ENCODE measurements at regions not wholly inside any gene's neighbourhood (a gene's known extent, or its start where the extent isn't known, plus 50 kb on each side); places are given as distances from the start of the nearest gene placed in this dataset.
"Not testable (repeated sequence)": the region's sequence is repeated elsewhere in the genome, so short reads cannot be mapped to it uniquely, and the experiment has no call there.

DNA sequence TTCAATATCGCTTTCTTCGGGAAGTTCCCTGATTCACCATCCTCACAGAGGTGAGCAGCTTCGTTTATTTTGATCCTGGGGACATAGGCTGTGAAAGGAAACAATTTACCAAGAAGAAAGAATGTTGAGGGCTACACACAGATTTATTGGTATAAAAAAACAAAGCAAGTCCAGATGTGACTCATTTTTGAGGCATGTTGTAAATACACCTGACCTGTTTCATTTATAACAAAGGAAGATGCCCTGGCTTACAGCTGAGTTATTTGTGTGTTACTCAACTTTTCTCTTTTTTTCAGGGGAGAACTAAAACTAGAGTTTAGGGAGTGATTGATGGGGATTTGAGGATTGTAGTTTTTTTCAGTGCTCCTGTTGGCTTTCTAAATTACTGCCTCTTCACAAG, 489.5 kb downstream of the CBLN4 start:
- no peak for DNase-seq

DNA sequence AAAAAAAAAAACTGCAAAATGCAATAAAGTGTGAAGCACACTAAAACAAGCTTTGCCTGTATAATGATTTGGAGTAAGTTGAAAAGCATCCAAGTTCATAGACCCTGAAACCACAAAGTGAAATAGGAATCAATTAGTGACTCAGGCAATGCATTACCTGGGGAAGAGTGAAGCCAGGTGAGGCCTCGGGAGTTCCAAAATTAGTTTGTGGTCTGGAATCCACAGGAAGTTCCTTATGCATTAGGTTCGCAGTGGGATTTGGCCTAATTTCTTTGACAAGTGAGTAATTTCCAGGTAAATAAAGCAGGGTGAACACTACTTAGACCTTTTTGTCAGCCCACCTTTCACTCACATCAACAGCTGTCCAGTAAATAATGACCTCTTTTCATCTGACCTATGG, 490.8 kb downstream of the CBLN4 start:
- DNase-seq, result no peak

DNA sequence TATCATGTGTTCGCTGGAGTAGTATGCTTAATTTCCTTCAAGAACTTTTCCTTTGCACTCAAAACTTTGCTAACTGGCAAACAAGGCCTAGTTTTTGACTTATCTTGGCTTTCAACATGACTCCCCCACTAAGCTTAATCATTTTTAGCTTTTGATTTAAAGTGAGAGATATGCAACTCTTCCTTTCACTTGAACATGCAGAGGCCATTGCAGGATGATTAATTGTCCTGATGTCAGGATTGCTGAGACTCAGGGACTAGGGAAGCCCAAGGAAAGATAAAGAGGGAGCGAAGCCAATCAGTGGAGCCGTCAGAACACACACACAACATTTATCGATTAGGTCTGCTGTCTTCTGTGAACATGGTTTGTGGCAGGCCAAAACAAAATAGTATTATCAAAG, 491.4 kb downstream of the CBLN4 start:
- DNase-seq, result no peak

DNA sequence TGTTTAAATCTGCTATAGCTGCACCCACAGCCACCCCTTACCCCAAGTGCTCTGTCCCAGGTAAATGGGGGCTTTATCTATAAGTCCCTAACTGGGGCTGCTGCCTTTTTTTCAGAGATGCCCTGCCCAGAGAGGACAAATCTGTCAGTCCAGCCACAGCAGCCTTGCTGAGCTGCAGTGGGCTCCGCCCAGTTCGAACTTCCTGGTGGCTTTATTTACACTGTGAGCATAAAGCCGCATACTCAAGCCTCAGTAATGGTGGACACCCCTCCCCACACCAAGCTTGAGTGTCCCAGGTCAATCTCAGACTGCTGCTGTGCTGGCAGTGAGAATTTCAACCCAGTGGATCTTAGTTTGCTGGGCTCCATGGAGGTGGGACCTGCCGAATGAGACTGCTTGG, 505.2 kb downstream of the CBLN4 start:
- no peak for DNase-seq

DNA sequence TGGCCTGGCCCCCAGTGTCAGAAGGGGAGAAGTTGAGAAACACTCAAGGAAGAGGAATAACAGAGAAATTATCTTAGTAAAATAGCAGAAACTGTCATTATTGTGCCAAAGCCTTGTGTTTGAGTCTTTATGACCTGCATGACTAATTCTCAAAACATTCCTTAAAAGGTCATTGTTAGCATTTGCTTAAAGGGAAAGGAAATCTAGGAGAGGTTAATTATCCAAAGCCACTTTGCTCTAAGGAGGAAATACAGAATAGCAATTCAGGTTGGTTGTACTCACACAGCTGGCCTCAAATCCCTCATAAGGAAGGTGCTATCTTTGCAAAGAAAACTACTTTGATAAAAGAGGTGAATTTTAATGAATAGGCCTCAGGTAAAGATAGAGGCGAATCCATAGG, 516.7 kb downstream of the CBLN4 start:
- DNase-seq, result no peak

DNA sequence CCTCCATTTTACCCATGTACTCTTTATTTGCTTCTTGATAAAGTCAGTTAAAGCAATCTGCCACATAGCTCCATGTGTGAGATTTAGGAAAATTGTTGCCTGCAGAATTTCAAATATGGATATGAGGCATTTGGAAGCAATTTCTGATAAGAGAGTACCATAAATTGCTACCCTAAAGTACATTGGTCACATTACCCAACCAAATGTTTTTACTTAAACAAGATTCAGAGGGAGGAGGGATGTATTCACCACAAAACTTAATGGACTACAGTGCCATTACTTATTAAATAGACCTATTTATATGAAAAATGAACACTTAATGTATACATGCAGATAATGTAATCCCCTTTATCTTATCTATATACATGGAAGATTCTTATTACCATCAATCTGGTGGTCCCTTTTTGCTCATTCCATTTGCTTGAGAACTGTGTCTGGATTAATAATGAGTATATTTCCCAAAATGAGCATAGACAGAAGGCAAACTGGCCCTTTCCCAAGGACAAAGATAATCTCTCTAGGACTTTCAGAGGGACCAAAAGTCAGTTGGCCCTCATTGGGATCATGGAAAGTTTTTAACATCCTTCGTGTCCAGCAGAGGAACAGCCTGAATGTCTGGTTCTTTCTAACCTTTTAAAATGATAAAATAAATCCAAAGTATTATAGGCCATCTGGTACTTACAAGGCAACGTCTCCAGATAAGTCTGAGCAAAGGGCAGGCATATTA, 526.4 kb downstream of the CBLN4 start:
- DNase-seq, result no peak

DNA sequence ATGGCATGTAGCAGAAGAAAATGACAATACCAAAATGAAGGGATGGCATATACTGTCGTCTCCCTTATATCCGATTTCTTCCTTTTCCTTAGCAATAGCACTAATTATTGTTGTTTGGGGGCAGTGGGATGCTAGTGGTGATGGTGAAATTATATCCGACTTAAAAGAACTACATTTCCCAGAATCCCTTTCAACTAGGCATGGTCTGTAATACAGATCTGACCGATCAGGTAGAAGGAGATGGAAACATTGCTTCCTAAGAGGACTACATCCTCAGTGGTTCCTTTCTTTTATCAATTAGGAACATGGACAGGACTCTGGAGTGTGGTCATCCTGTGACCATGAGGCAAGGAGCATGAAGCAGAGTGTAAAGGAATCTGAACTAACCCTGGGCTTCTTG, 532.6 kb downstream of the CBLN4 start:
- no peak for DNase-seq

DNA sequence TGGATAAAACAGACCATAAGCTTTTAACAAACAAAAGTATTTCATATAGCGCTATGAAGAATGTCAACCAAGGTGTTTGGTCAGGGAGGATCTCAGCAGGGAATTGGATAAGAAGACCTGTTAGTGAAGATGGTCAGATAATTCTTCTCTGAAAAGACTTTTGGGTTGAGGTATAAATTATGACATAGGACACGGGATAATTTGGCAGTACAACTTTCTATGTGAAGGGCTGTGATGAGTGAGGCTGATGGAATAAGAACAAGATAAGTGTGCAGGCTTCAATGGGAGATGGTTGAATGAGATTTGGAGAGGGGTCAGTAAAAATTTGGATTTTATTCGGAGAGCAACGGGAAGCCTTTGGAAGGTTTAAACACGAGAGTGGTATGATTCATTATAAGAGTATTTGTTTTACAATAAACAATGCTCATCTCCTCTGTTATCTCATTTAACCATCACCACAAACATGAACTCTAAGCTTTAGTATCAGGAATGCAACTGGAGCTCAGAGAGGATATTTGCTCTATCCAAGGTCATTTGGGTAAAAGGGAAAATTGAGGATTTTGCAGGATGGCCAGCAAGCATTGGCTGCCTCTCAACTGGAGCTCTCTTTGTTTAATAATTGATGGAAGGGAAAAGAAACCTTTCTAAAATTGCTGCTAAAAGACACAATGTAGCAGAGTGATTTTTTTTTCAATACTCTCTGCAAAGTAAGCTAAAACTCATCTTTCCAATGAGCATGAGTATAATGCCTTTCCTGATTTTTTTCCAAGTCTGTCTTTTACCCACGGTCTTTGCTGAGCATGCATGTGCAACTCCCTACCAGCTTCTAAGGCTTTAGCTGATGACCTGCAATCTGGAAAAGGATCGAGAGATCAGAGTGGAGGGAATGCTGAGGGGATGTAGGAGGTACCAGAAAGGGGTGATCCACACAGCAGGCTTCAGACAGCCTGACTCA, 534.0 kb downstream of the CBLN4 start:
- no peak for DNase-seq

DNA sequence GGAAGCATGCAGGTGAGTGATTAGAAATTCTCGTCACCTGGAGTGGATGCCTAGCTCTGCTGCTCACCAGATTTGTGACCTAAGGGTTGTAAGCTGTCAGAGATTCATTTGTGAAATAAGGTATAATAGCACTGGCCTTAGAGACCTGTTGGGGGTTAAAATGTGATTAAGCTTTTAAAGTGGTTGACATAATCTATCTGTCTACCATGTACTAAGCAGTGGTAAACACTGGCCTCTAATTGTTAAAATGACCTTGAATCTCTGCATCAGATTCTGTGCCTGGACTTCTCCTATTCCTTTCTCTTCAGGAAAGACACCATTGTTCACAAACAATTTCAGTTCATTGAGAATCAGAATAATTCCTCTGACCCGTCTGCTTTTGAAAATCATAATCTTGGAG, 536.2 kb downstream of the CBLN4 start:
- no peak for DNase-seq

DNA sequence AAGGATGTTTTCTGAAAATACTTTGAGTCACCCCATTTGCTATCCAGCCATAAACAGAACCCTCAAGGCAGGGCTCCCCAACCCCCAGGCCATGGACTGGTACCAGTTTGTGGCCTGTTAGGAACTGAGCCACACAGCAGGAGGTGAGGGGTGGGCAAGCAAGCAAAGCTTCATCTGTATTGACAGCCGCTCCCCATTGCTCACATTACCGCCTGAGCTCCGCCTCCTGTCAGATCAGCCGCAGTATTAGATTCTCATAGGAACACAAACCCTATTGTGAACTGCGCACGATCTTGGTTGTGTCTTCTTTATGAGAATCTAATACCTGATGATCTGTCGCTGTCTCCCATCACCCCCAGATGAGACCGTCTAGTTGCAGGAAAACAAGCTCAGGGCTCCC, 543.8 kb downstream of the CBLN4 start:
- no peak for DNase-seq

DNA sequence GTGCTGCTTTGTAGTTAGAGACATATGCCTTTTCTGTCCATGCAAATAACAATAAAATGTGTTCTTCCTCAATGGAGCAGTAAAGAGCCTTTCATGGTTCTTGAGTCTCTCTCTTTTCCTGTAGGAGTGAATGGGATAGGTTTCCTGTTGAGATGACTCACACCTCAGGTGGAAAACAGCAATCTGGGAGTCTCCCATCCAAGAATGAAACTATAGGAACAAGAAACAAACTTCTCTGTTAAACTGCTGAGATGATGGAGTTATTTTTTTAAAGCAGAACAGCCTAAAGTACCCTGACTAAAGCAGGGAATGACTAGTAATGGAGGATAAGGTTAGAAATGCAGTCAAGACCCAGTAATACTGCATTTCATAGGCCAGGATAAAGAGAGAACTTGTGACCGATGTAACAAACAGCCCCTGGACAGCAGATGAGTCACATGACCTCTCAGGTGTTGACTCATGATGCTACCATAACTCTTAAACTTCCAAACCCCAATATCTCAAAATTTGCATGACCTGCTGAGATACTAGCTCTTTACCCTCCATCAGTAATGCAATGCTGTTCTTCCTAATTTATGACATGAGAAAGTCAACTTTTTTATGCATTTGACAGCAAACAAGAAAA, 548.9 kb downstream of the CBLN4 start:
- DNase-seq, result no peak

DNA sequence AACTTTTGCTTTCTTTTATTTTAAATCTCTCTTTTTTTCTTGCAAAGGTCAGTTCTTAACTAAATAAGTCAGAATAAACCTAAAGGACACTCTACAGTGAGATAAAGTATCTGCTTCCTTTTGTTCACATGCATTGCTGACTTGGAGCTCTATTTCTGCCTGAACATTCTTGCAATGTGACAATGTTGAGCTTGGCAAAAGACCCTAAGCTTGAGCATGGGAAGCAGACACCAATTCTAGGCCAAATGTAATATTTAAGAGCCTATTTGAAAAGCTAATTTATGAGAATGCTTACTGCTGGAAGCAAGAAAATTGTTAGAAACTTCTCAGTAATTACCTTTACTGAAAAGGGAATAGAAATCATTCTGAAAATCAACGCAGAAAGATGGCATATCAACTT, 556.2 kb downstream of the CBLN4 start:
- DNase-seq, result no peak

DNA sequence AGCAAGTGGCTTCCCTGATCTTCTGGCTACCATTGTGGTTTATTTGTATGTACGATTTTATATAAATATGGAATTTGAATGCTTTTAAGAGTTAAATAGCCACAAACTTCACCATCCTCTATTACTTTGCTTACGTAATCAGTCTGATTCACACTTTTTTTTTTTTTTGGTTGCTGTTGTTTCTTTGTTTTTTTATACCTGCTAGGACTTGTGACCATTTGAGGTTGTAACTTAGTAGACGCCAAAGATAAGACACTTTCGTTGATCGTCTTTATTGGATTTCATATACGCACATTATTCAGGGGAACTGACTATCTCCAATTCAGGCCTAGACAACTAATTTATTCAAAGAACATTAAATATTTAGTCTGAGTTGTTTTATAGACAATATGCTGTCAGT, 559.0 kb downstream of the CBLN4 start:
- no peak for DNase-seq

DNA sequence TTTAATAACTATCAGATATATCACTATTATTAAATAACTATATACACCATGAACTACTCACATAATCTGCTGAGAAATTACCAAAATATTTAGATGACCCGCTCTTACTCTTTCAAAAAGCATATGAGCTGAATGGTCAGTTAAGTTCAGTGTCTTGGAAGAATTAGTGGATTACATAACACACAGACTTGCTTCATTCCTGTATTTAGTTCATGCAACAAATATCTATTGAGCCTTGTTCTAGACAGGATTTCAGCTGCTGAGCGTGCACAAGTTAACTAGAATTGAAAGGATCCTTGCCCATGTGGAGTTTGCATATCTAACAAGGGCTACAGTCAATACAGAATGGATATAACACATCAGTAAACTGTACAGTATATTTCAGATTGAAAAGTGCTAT, 566.2 kb downstream of the CBLN4 start:
- no peak for DNase-seq

DNA sequence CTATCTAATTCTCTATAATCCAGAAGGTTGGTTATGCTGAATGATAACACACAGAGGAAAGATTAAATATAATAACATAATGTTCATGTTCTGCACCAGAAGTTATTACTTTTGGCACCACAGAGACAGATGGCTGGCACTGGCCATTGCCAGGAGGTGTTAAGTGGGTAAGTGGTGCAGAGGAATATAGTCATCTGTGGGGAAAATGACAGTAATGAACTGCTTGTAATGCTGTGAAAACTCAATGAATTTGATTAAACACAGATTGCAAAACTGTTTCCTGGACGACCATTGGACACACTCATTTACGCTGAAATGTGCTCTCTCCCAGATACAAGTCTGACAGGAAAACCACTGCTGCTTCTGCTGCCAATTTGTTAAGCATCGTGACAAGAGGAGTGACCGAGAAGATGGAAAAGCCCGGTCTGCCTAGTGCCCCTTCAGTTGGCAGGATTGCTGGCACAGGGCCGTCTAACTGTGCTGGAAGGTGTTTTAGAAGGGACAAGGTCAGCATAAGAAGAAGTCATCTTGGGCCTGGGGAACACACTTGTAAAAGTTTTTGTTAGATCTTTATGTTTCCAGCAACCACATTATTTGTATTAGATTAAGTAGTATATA, 567.4 kb downstream of the CBLN4 start:
- no peak for DNase-seq

DNA sequence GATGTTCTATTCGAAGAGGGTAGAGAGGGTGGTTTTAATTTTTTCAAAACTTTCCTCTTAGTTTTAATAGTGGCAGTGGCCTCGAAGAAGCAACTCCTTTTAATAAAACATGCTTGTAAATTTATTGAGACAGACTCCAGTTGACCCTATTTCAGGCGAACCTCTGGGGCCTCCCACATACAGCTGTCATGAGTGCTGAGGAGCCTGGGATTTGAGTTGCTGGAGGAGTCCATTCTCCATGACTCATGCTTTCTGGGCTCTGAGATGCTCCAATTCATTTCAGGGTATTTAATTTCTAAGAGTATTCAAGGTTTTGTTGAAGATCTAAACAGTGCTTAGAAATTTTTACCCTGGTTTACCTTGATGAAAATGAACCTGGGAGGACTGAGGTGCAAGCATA, 580.4 kb downstream of the CBLN4 start:
- no peak for DNase-seq

DNA sequence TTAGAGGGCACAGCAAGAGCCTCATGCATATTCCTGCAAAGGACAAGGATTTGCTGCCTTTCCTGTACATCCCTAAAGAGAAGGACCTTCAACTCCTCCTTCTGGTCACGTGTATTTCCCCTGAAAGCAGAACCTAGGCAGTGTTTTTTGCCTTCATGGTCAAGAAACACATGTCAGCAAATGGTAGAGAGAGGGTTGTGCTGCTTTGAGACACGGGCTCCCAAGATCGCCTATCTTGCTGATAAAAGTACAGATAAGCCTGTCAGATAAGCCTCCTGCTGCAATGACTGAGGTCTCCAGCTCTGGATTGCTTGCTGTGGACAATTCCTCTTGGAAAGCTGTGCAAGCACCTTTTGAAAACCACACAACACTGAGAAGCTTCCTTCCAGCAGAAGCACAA, 580.8 kb downstream of the CBLN4 start:
- no peak for DNase-seq

DNA sequence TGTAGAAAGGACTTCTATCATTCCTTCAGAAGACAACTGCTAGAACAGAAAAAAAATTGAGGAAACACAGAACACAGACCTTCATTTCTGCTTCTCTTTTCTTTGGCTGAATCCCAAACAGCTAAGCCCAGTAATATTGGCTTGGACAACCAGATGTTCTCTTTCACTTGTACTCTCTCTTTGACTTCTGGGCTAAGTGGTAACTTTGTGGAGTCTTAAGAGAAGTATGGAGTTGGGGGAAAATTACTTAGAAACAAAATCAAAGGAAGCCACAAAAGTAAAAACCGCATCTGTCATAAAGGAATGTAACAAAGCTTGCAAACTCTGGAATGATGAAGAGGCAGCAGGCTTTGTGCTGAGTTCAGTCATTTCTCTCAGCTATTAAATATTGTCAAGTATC, 587.5 kb downstream of the CBLN4 start:
- DNase-seq, result no peak

DNA sequence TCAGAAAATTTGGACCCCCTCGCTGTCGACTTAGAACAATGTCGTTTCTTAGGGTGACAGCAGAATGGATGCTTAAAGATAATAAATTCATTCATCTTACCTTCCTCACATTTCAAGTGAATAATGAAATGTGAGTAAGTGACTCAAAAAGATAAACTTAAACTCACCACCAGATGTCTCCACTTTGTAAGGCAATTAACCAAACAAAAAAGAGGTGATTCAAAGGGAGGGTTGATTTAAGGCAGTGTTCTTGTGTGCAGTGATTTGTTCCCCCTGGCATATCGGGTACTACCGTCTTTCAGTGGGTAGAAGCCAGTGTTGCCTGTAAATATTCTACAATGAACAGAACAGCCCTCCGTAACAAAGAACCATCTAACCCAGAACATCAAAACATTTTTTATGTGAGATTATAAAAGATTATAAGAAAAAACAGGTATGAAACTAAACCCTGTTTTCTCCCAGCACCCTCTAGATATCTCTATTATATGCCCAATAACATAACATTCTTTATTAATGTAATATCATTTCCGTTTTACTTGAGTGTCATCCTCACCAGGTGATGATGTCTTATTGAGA, 589.7 kb downstream of the CBLN4 start:
- peak; percentile 4 for DNase-seq

DNA sequence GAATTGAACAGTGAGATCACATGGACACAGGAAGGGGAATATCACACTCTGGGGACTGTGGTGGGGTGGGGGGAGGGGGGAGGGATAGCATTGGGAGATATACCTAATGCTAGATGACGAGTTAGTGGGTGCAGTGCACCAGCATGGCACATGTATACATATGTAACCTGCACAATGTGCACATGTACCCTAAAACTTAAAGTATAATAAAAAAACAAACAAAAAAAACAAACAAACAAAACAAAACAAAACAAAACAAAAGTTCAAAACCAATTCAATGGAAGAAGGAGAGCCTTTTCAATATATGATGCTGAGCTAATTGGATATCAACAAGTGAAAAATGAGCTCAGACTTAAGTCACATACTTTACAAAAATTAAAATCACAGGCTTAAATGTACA, 592.8 kb downstream of the CBLN4 start:
- DNase-seq, result not testable (repeated sequence)

DNA sequence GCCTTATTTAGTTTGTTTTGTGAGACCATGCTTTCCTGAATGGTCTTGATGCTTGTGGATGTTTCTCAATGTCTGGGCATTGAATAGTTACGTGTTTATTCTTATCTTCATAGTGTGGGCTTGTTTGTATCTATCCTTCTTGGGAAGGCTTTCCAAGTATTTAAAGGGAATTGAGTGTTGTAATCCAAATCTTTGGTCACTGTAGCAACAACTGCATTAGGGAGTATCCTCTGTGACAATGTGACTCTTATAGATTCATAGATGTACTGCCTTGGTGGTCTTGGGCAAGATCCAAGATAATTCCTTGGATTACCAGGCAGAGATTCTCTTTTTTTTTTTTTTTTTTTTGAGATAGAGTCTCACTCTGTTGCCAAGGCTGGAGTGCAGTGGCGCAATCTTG, 598.4 kb downstream of the CBLN4 start:
- DNase-seq, result no peak

DNA sequence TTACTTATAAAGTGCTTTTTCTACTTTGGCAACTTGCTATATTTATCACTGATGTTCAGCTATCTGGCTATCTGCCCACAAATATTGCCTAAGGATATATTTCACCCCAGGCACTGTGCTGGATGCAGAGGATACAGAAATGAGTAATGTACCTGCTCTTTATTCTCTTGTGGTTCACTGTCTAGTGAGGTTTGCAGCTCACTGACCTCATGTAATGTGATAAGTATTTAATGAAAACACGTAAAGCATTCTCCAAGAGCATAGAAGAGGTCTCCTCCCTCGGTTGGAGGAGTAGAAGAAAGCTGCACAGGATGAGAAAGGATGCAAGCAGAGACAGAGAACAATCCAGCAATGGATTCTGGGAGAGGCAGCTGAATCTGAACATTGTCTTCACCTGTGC, 610.7 kb downstream of the CBLN4 start:
- no peak for DNase-seq

DNA sequence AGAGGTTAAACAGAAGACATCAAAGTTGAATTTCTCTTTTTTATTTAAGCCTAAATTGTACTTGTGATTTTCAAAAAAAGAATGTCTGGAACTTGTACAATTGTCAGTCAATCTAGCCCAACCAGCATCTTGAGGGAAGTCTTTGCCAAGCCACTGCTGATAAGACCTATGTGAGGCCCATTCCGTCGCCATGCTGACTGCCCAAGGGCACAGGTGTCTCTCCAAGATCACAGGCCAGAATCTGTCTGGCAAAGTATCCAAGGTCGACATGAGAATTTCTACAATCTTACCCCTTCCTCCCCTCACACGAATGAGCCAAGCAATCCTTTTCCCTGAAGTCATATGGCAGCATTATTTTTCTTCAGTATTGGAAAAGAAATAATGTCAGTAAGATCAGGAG, 614.5 kb downstream of the CBLN4 start:
- no peak for DNase-seq

Measured in NCI-H526 treated with DMSO at 0.1 percent for 48 hours (cell line).